H9 (cell line): ENCODE measurements at regions not wholly inside any gene's neighbourhood (a gene's known extent, or its start where the extent isn't known, plus 50 kb on each side); places are given as distances from the start of the nearest gene placed in this dataset.

Experiments used
- DNase-seq: peaks from one replicate; pipeline ENCODE4 v3.0.0-alpha.2; 2017
- H2AFZ ChIP-seq: one replicate; pipeline ENCODE4 v1.6.1; 2013; ENCODE audit warnings: mild to moderate bottlenecking, low read length, control low read depth, moderate library complexity
- H2AK5ac ChIP-seq: 2 replicates; pipeline ENCODE4 v1.6.1; 2013; ENCODE audit warnings: low read length, control low read depth, mixed read lengths; ENCODE audit not compliant: insufficient read length
- H2BK120ac ChIP-seq: one replicate; pipeline ENCODE4 v1.6.1; 2013; ENCODE audit warnings: low read depth, mild to moderate bottlenecking, low read length, control low read depth, inconsistent platforms; ENCODE audit not compliant: poor library complexity, severe bottlenecking
- H2BK12ac ChIP-seq: 2 replicates; pipeline ENCODE4 v1.6.1; 2013; ENCODE audit warnings: low read length, control low read depth, mixed read lengths, low read depth; ENCODE audit not compliant: insufficient read length
- H2BK15ac ChIP-seq: 2 replicates; pipeline ENCODE4 v1.6.1; 2013; ENCODE audit warnings: low read depth, low read length, control low read depth
- H2BK20ac ChIP-seq: one replicate; pipeline ENCODE4 v1.6.1; 2013; ENCODE audit warnings: low read depth, mild to moderate bottlenecking, low read length, control low read depth, inconsistent platforms; ENCODE audit not compliant: poor library complexity, severe bottlenecking
- H2BK5ac ChIP-seq: 2 replicates; pipeline ENCODE4 v1.6.1; 2013; ENCODE audit warnings: low read length, control low read depth, mixed read lengths; ENCODE audit not compliant: insufficient read length
- H3K14ac ChIP-seq: 2 replicates; pipeline ENCODE4 v1.6.1; 2013; ENCODE audit warnings: low read length, control low read depth; ENCODE audit not compliant: insufficient read depth
- H3K18ac ChIP-seq: 2 replicates; pipeline ENCODE4 v1.6.1; 2013; ENCODE audit warnings: low read depth, mild to moderate bottlenecking, mixed read lengths, low read length, control low read depth; ENCODE audit not compliant: insufficient read length
- H3K23ac ChIP-seq: 2 replicates; pipeline ENCODE4 v1.6.1; 2013; ENCODE audit warnings: low read length, control low read depth, mixed read lengths, low read depth; ENCODE audit not compliant: insufficient read length
- H3K23me2 ChIP-seq: 2 replicates; pipeline ENCODE4 v1.6.1; 2013; ENCODE audit warnings: low read depth, mild to moderate bottlenecking, mixed read lengths, low read length, control low read depth; ENCODE audit not compliant: insufficient read length, poor library complexity, severe bottlenecking
- H3K27ac ChIP-seq: 2 replicates; pipeline ENCODE4 v1.5.1; 2013; ENCODE audit warnings: low read length, control low read depth, mixed read lengths, low read depth; ENCODE audit not compliant: insufficient read length
- H3K27me3 ChIP-seq: 2 replicates; pipeline ENCODE4 v1.6.1; 2013; ENCODE audit warnings: low read length, control low read depth, inconsistent platforms; ENCODE audit not compliant: insufficient read depth
- H3K4ac ChIP-seq: 2 replicates; pipeline ENCODE4 v1.6.1; 2013; ENCODE audit warnings: low read depth, mild to moderate bottlenecking, control low read depth, inconsistent platforms, low read length, moderate library complexity
- H3K4me1 ChIP-seq: 2 replicates; pipeline ENCODE4 v1.6.1; 2013; ENCODE audit warnings: low read length, control low read depth, inconsistent platforms; ENCODE audit not compliant: insufficient read depth
- H3K4me2 ChIP-seq: 2 replicates; pipeline ENCODE4 v1.6.1; 2013; ENCODE audit warnings: low read length, control low read depth, mixed read lengths; ENCODE audit not compliant: insufficient read length, insufficient read depth
- H3K56ac ChIP-seq: 2 replicates; pipeline ENCODE4 v1.6.1; 2013; ENCODE audit warnings: low read depth, mild to moderate bottlenecking, mixed read lengths, low read length, control low read depth; ENCODE audit not compliant: insufficient read length
- H3K79me1 ChIP-seq: 2 replicates; pipeline ENCODE4 v1.6.1; 2013; ENCODE audit warnings: low read depth, mild to moderate bottlenecking, moderate library complexity, low read length, control low read depth, inconsistent platforms; ENCODE audit not compliant: insufficient read depth, poor library complexity, severe bottlenecking
- H3K79me2 ChIP-seq: 2 replicates; pipeline ENCODE4 v1.6.1; 2013; ENCODE audit warnings: low read length, control low read depth, inconsistent platforms; ENCODE audit not compliant: insufficient read depth
- H3K9ac ChIP-seq: 2 replicates; pipeline ENCODE4 v1.6.1; 2013; ENCODE audit warnings: low read length, control low read depth, mixed read lengths; ENCODE audit not compliant: insufficient read length; ENCODE audit errors: extremely low read depth
- H3K9me3 ChIP-seq: one replicate; pipeline ENCODE4 v1.6.1; 2013; ENCODE audit warnings: low read depth, low read length, inconsistent platforms; ENCODE audit not compliant: control insufficient read depth
- H3T11ph ChIP-seq: one replicate; pipeline ENCODE4 v1.6.1; 2013; ENCODE audit warnings: mild to moderate bottlenecking, low read length, control low read depth, inconsistent platforms
- H4K20me1 ChIP-seq: one replicate; pipeline ENCODE4 v1.6.1; 2013; ENCODE audit not compliant: control insufficient read depth, insufficient read length, insufficient read depth
- H4K5ac ChIP-seq: 2 replicates; pipeline ENCODE4 v1.6.1; 2013; ENCODE audit warnings: low read depth, mild to moderate bottlenecking, mixed read lengths, low read length, control low read depth; ENCODE audit not compliant: insufficient read length
- H4K8ac ChIP-seq: replicated peaks from 2 replicates; pipeline ENCODE4 v1.6.1; 2013; ENCODE audit warnings: low read length, control low read depth, mixed read lengths, low read depth; ENCODE audit not compliant: insufficient read length
- H4K91ac ChIP-seq: 2 replicates; pipeline ENCODE4 v1.6.1; 2013; ENCODE audit warnings: low read depth, mild to moderate bottlenecking, moderate library complexity, mixed read lengths, low read length, control low read depth; ENCODE audit not compliant: insufficient read length
- H3K27ac Mint-ChIP-seq, 3 experiments: 2 replicates in 2 of 3; 3 replicates in 1 of 3; pipeline ENCODE4 v1.8.0; 2020 to 2021; ENCODE audit warnings: mixed read lengths in 3 of 3, mild to moderate bottlenecking in 1 of 3, moderate library complexity in 1 of 3
- H3K27me3 Mint-ChIP-seq: 2 replicates; pipeline ENCODE4 v1.8.0; 2021; ENCODE audit warnings: low read depth, mild to moderate bottlenecking, moderate library complexity, mixed read lengths
- H3K36me3 Mint-ChIP-seq, 3 experiments: 2 replicates in 2 of 3; 3 replicates in 1 of 3; pipeline ENCODE4 v1.8.0; 2020 to 2021; ENCODE audit warnings: low read depth in 3 of 3, mixed read lengths in 3 of 3; ENCODE audit not compliant: insufficient read depth in 1 of 3
- H3K4me1 Mint-ChIP-seq, 2 experiments: 2 replicates each; pipeline ENCODE4 v1.8.0; 2020; ENCODE audit warnings: mixed read lengths in 2 of 2
- H3K4me3 Mint-ChIP-seq, 2 experiments: 2 replicates in 1 of 2; 3 replicates in 1 of 2; pipeline ENCODE4 v1.8.0; 2020 to 2021; ENCODE audit warnings: mild to moderate bottlenecking in 2 of 2, mixed read lengths in 2 of 2, moderate library complexity in 1 of 2
- H3K9me3 Mint-ChIP-seq, 2 experiments: 2 replicates in 1 of 2; 3 replicates in 1 of 2; pipeline ENCODE4 v1.8.0; 2020; ENCODE audit warnings: mild to moderate bottlenecking in 2 of 2, mixed read lengths in 2 of 2, moderate library complexity in 1 of 2
- CTCF ChIP-seq: fragments of 200-600 bp; sonication (generic); conservative IDR thresholded peaks from 3 replicates; pipeline ENCODE4 v1.8.0; 2021; ENCODE audit warnings: antibody characterized with exemption, mild to moderate bottlenecking
- WGBS: extraction: QIAGEN DNeasy Blood & Tissue Kit; methylation state at CpG from one replicate; pipeline ENCODE4 v1.1.7; 2013; ENCODE audit warnings: missing lambda C conversion rate, low lambda C conversion rate, mixed read lengths; ENCODE audit not compliant: insufficient read length; ENCODE audit errors: extremely low coverage; 5-methylcytosine and 5-hydroxymethylcytosine counted together

GRCh38 chr6:150684161-150684560 lies 84.5 kb downstream of the PLEKHG1 start:
- no peak for TF ChIP-seq CTCF
- H3K4me2 ChIP-seq = no peak overlapping the region
- H3K79me2 ChIP-seq = no peaks in the 10 kb centered on the region
- no peak overlapping the region for H3K18ac ChIP-seq
- H3K27ac ChIP-seq = no peak overlapping the region
- H3K9me3 ChIP-seq = no peaks in the 10 kb centered on the region
- no peaks in the 10 kb centered on the region for H3K23me2 ChIP-seq
- Mint-ChIP-seq H3K4me3 (no peak overlapping the region), H3K9me3 (peaks cover 0 to 2% of the 10 kb centered on the region in 2 experiments; a peak in 1 of 5 replicates), H3K27me3 (peaks cover 4% of the 10 kb centered on the region), H3K36me3 (no peaks in the 10 kb centered on the region; a peak in 1 of 7 replicates), H3K27ac (no peak overlapping the region; a peak in 1 of 7 replicates), H3K4me1 (peaks cover 0 to 6% of the 10 kb centered on the region in 2 experiments; a peak in 2 of 4 replicates)
- no peaks in the 10 kb centered on the region for H3K79me1 ChIP-seq
- H2BK15ac ChIP-seq = no peak overlapping the region
- H3K23ac ChIP-seq = no peak overlapping the region
- H2BK20ac ChIP-seq = no peak overlapping the region
- WGBS = no CpG with 5 or more reads among the region's 9 CpGs
- no peak overlapping the region for H2BK5ac ChIP-seq
- H2BK12ac ChIP-seq = no peak overlapping the region
- H3K56ac ChIP-seq = no peak overlapping the region
- H3K4me1 ChIP-seq = no peaks in the 10 kb centered on the region
- no peak overlapping the region for H3K14ac ChIP-seq
- no peak overlapping the region for H2BK120ac ChIP-seq
- no peak overlapping the region for H3T11ph ChIP-seq
- H4K5ac ChIP-seq = no peak overlapping the region
- H4K8ac ChIP-seq = no peak overlapping the region
- H2AK5ac ChIP-seq = no peak overlapping the region
- H2AFZ ChIP-seq = no peak overlapping the region
- no peaks in the 10 kb centered on the region for H3K27me3 ChIP-seq
- H3K4ac ChIP-seq = no peak overlapping the region
- H3K9ac ChIP-seq = no peak overlapping the region
- DNase-seq = no peak
- H4K91ac ChIP-seq = no peak overlapping the region
- H4K20me1 ChIP-seq = no peaks in the 10 kb centered on the region
